Spinal cord (tissue), 9 donors: ENCODE measurements at regions not wholly inside any gene's neighbourhood (a gene's known extent, or its start where the extent isn't known, plus 50 kb on each side); places are given as distances from the start of the nearest gene placed in this dataset.

Source experiments
- DNase-seq, 6 donors: peaks; one replicate each; pipeline versions ENCODE4 v3.0.0 to v3.0.0-alpha.2; 2013 to 2015; ENCODE audit warnings: low spot score in 6 of 6, low read depth in 4 of 6
- H3K27ac ChIP-seq: one replicate; pipeline ENCODE4 v1.5.1; 2013; ENCODE audit warnings: low read depth, low read length, control low read depth
- H3K27me3 ChIP-seq: one replicate; pipeline ENCODE4 v1.6.1; 2013; ENCODE audit warnings: low read length; ENCODE audit not compliant: control insufficient read depth, insufficient read depth
- H3K36me3 ChIP-seq: one replicate; pipeline ENCODE4 v1.6.1; 2013; ENCODE audit warnings: low read length; ENCODE audit not compliant: control insufficient read depth, insufficient read depth
- H3K4me1 ChIP-seq: one replicate; pipeline ENCODE4 v1.6.1; 2013; ENCODE audit warnings: low read length; ENCODE audit not compliant: control insufficient read depth, insufficient read depth
- H3K4me3 ChIP-seq: one replicate; pipeline ENCODE4 v1.5.1; 2013; ENCODE audit warnings: low read depth, low read length, control low read depth
- H3K9me3 ChIP-seq: one replicate; pipeline ENCODE4 v1.6.1; 2013; ENCODE audit warnings: low read length; ENCODE audit not compliant: control insufficient read depth, insufficient read depth
- WGBS: methylation state at CpG from one replicate; pipeline ENCODE4 v1.1.5; 2013; ENCODE audit warnings: missing lambda C conversion rate; ENCODE audit not compliant: insufficient coverage; 5-methylcytosine and 5-hydroxymethylcytosine counted together
- donor health status: healthy.

DNA sequence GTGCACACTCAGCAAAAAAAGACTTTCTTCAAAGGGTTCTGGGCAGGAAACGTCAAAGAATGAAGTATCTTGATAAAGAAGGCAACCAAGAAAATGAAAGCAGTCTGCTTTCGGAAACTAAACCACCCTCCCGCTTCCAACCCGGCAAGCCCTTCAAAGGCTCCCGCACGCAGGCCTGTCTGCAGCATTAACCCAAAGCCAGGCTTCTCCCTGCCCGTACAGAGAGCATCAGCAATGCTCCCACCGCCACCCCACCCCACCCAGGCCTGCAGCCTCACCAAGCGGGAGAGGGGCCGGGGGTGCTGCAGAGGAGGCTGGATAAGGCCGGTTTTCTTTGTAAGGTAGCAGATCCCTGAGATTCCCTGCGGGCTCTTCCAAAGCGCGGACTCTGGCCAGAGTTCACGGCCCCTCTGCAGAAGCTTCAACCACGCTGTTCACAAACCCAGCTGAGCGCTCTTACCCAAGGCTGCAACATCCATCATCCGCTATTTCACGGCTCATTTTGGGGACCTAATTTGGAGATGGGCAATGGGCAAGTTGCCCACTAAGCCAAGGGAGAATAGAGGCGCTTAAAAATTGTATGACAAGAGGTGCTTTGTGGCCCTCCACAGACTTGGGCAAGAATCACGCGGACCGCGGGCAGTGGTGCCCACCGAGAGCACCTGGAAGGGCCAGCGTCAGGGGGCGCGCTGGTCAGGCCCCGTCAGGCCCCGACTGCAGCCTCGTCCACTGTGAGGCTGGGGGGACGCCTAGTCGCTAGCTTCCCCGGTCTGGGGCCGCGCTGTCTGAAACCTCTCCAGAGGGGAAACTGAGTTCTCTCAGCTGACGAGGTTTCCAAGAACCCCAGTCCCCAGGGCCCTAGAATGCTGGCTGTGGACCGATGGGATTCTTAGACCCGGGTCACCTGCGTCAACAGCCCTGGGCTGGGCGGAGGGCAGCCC lies 225.4 kb upstream of the ID2 start:
- peaks cover 6% of the 10 kb centered on the region for H3K27me3 ChIP-seq
- no peak overlapping the region for H3K27ac ChIP-seq
- peaks cover 33% of the 10 kb centered on the region for H3K4me1 ChIP-seq
- H3K36me3 ChIP-seq = no peaks in the 10 kb centered on the region
- DNase-seq = no peak
- H3K4me3 ChIP-seq = no peak overlapping the region
- no peaks in the 10 kb centered on the region for H3K9me3 ChIP-seq
- 75% methylated on average over 31 of the region's 41 CpGs for WGBS

DNA sequence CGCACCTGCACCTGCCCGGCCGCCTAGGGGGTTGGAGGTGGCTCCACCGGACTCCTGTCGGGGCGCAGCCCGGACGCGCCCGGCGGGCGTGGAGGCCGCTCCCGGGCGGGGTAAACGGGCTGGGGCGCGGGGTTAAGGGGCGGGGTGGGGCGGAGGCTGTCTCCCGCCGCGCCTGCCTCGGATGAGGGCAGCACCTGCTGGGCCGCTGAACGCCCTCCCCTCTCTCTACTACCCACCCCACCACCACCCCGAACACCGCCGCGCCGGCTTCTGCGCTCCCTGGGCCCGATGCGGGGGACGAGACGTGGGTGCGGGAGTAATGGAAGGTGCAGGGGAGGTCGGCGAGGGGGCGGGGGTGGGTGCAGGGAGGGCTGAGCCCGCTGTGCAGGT lies 224.8 kb upstream of the ID2 start:
- peaks cover 33% of the 10 kb centered on the region for H3K4me1 ChIP-seq
- no peak for DNase-seq
- WGBS = 67% methylated on average over 1 of the region's 41 CpGs
- H3K4me3 ChIP-seq = no peak overlapping the region
- peaks cover 6% of the 10 kb centered on the region for H3K27me3 ChIP-seq
- H3K36me3 ChIP-seq = no peaks in the 10 kb centered on the region
- H3K27ac ChIP-seq = no peak overlapping the region
- H3K9me3 ChIP-seq = no peaks in the 10 kb centered on the region

DNA sequence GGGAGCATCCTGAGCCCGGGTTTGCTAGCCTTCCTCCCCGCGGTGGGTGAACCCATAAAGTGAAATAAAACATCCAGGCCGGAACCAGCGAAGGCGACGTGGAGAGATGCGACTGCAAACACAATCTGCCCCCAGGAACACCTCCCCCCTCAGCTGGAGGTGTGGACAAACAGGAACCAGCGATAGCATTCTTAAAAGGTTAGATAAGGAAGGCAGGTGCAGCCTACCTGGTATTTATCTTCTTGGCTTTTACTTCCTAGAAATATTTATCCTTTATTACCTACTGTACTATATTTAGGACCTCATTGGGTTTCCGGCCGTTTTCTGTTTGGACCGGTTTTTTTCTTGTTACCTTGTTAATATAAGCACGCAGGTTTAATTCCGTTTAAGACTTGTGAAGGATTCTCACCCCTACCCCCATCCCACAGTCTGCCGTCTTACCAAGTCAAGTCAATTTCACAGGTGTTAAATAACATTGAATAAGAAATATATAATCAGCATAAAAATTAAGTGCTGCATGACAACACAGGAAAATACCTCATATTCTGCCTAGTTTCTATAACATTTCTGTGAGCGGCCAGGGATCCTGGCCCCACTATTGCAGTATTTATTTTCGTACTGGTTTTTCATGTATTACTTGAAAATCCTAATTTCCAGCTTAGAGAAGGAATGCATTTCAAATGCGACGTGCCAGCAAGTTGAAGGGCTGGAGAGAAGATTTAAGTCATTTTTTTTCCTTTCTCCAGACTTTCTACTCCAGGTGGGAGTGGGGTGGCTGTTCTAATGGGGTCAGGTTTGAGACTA lies 224.0 kb upstream of the ID2 start:
- peaks cover 35% of the 10 kb centered on the region for H3K4me1 ChIP-seq
- H3K27ac ChIP-seq = no peak overlapping the region
- no peaks in the 10 kb centered on the region for H3K9me3 ChIP-seq
- 20% methylated on average over 3 of the region's 19 CpGs for WGBS
- H3K27me3 ChIP-seq = peaks cover 6% of the 10 kb centered on the region
- H3K36me3 ChIP-seq = no peaks in the 10 kb centered on the region
- DNase-seq = peak in 1 of 6 donors; percentile 74
- no peak overlapping the region for H3K4me3 ChIP-seq

DNA sequence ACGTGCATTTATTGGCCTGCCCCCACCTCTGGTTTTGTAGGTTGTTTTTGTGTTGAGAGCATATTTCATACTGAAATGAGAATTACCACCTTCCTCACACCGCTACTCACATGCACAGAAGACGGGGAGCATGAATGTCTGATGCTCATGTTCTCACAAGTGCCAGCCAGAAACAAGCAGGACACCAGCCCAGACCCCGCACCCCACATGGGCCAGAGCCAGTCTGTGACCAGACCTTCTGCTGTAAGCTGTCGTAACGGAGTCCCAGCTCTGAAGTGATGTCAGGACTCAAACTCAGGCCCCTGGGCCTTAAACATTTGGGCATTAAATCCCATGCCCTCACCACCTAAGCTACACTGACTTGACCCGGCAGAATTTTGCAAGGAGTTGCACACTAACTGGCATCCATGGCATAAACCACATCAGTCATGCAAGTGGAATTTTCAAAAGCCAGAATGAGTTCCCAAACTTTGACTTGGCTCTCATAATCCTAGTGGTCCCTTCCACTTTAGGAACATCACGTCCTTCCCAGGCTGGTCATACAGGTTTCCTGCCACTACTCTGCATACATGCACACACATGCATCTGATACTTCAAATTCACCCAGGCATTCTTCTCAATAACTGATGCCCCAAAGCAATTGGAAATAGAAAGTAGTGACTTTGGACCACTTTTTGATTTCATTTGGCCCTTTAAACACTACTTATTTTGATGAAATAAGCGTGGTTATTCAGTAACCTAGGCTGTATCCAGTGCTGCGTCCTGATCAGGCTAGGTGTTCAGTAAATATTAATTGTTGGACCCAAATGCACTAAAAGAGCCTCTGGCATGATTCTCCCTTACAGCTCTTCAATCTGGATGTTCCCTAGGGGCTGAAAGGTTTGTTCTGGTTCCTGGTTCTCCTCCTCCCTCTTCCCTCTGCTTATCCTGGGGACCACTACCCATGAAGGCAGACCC lies 223.1 kb upstream of the ID2 start:
- peaks cover 37% of the 10 kb centered on the region for H3K4me1 ChIP-seq
- no peak for DNase-seq
- H3K27me3 ChIP-seq = peaks cover 6% of the 10 kb centered on the region
- no peaks in the 10 kb centered on the region for H3K9me3 ChIP-seq
- no peaks in the 10 kb centered on the region for H3K36me3 ChIP-seq
- no peak overlapping the region for H3K27ac ChIP-seq
- H3K4me3 ChIP-seq = no peak overlapping the region
- WGBS = 93% methylated on average over 7 of the region's 10 CpGs

DNA sequence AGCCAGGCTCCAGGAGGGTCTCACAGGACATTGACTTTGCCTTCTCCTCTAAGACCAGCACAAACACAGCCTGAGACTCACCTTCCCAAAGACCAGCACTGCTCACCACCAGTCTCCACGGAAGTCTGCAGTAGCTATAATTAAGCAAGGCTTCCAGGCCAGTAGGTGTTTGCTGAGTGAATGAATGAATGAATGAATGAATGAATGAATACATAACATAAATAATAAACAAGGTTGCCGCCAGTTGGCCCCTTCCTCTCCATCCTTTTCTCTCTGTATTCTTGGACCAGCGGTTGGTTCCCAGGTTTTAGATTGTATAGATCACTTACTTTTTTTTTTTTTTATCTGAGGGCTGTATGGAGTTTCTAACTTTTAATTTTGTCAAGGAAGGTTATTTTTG lies 222.4 kb upstream of the ID2 start:
- H3K4me3 ChIP-seq = no peak overlapping the region
- H3K27me3 ChIP-seq = peaks cover 6% of the 10 kb centered on the region
- H3K9me3 ChIP-seq = no peaks in the 10 kb centered on the region
- no peaks in the 10 kb centered on the region for H3K36me3 ChIP-seq
- no peak overlapping the region for H3K27ac ChIP-seq
- DNase-seq = no peak
- no CpG with 5 or more reads among the region's 3 CpGs for WGBS
- H3K4me1 ChIP-seq = peaks cover 35% of the 10 kb centered on the region

DNA sequence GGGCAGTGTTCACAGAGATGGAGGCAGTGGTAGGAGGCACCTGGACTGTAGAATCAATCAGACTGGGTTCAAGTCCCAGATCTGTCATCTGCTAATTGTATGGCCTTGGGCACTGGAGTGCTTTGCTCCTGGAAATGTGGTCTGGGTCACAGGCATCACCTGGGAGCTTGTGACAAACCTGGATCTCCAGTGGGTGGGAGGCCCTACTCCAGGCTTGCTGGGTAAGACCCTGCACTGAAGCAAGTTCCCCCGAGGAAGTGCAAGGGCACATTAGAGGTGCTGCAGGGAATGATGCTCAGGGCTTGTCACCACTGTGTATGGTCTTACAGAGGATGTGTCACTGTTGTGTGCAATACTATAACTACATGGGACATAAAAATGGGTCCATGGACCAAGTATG lies 220.5 kb upstream of the ID2 start:
- Histone ChIP-seq H3K27me3 (peaks cover 6% of the 10 kb centered on the region), H3K27ac (no peak overlapping the region), H3K4me1 (peaks cover 18% of the 10 kb centered on the region), H3K4me3 (no peak overlapping the region), H3K36me3 (no peaks in the 10 kb centered on the region), H3K9me3 (no peaks in the 10 kb centered on the region)
- no peak for DNase-seq
- WGBS = 100% methylated on average over 1 of the region's 1 CpG

DNA sequence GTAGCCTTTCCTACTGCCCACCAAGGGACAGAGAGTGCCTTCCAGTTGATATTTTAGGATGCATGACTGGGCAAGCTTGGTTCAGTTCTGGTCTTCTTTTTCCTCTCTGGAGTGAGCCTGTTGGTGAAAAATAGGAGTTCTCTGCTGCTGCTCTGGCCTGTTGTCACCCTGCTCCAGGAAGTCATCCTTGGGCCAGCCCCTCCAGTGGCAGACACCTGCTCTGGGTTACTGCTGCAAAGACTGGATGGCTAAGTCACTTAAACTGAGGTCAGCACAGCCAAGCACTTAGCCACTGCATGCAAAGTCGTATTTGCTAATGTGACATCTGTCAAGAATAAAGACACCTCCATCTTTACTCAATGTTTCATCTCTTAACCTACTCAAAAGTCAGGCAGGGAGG lies 219.6 kb upstream of the ID2 start:
- H3K4me3 ChIP-seq = no peak overlapping the region
- no CpG with 5 or more reads among the region's 1 CpG for WGBS

DNA sequence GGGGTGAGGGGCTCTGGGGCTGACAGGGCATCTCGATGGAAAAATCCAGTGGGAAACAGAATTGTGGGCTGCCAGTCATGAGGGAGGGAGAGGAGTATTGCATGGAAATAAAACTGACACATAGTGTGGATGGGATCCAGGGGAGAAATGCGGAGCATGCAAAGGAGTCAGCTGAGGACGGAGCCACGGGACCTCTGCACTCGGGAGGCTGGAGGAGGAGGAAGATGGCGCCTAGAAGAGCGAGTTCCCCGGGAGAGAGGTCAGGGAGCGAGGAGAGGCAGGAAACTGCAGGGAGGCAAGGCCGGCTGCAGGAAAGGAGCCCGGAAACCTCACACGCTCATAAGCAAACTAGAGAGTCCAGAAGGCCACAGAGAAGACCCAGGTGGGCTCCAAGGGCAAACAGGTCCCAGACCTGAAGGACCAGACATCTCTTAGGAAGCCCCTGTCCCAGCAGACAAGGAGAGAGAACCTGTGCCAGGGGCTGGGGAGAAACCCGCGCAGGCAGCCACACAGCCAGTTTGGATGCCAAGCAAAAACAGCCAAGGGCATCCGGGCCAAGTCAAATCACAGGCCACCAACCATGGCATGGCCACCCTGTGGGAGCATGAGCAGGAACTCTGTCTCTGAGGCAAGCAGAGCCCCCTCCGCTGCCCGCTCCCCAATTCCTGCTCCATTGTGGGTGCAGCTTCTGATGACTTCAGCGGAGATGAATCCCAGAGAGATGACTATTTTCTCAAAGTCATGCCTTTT lies 218.8 kb upstream of the ID2 start:
- Histone ChIP-seq H3K4me1 (peaks cover 6% of the 10 kb centered on the region), H3K27me3 (peaks cover 2% of the 10 kb centered on the region), H3K27ac (no peak overlapping the region), H3K36me3 (no peaks in the 10 kb centered on the region), H3K4me3 (no peak overlapping the region), H3K9me3 (no peaks in the 10 kb centered on the region)
- 93% methylated on average over 17 of the region's 18 CpGs for WGBS
- DNase-seq = no peak

More for the DNA sequence above, 219.6 kb upstream of the ID2 start:
- Histone ChIP-seq H3K4me1 (peaks cover 11% of the 10 kb centered on the region), H3K27ac (no peak overlapping the region), H3K9me3 (no peaks in the 10 kb centered on the region), H3K27me3 (peaks cover 6% of the 10 kb centered on the region), H3K36me3 (no peaks in the 10 kb centered on the region)
- no peak for DNase-seq
